ENCODE measurements at regions not wholly inside any gene's neighbourhood (a gene's known extent, or its start where the extent isn't known, plus 50 kb on each side); places are given as distances from the start of the nearest gene placed in this dataset.

GRCh38 chr14:76644855-76645518 lies 116.3 kb upstream of the VASH1 start:
- peak; percentile 10 for TF ChIP-seq CTCF (IDR thresholded peaks at IDR 0.05)
- Histone ChIP-seq H4K20me1 (ENCODE audit: insufficient read depth, low read length) (no peaks in the 10 kb centered on the region), H3K4me3 (replicated peaks in 1 of 3; ENCODE audit: low read depth in 2 of 3, low read length in 3 of 3) (no peak overlapping the region), H3K36me3 (replicated peaks in 1 of 2; ENCODE audit: control insufficient read depth in 1 of 2, insufficient read depth in 2 of 2, low read length in 2 of 2) (no peaks in the 10 kb centered on the region), H3K9ac (ENCODE audit: insufficient read depth, low read length, poor library complexity, severe bottlenecking) (no peak overlapping the region), H3K9me3 (replicated peaks in 1 of 2; ENCODE audit: control insufficient read depth in 1 of 2, insufficient read depth in 1 of 2, low read length in 2 of 2) (no peaks in the 10 kb centered on the region), H2AFZ (ENCODE audit: insufficient read depth, low read depth, low read length, poor library complexity, severe bottlenecking) (no peak overlapping the region), H3K79me2 (ENCODE audit: insufficient read depth, low read length) (no peaks in the 10 kb centered on the region), H3K27ac (ENCODE audit: low read depth in 1 of 2, low read length in 2 of 2) (no peak overlapping the region), H3K27me3 (ENCODE audit: control insufficient read depth in 2 of 2, insufficient read depth in 2 of 2, low read length in 2 of 2) (no peaks in the 10 kb centered on the region), H3K4me2 (replicated peaks; ENCODE audit: extremely low read depth, low read length, poor library complexity, severe bottlenecking) (no peak overlapping the region), H3K4me1 (ENCODE audit: control insufficient read depth in 1 of 2, insufficient read depth in 2 of 2, low read length in 2 of 2) (no peaks in the 10 kb centered on the region)
- Mint-ChIP-seq H3K27ac (no peak overlapping the region), H3K9me3 (no peaks in the 10 kb centered on the region), H3K4me1 (no peaks in the 10 kb centered on the region), H3K4me3 (no peak overlapping the region), H3K36me3 (no peaks in the 10 kb centered on the region), H3K27me3 (ENCODE audit: low read depth in 3 of 3) (peaks cover 8 to 12% (median 11%) of the 10 kb centered on the region in 3 donors)
- intact Hi-C loops (cut with micrococcal nuclease), result loop anchor here (5.0 kb wide), 1 partner anchor 593 kb away; no protein-coding TSS in a partner anchor
- DNase-seq, result no peak
- WGBS (ENCODE audit: insufficient coverage), result 23% methylated on average over 9 of the region's 13 CpGs

- Histone ChIP-seq H3K9ac (ENCODE audit: insufficient read depth, low read length, poor library complexity, severe bottlenecking) (no peak overlapping the region), H3K36me3 (replicated peaks in 1 of 2; ENCODE audit: control insufficient read depth in 1 of 2, insufficient read depth in 2 of 2, low read length in 2 of 2) (no peaks in the 10 kb centered on the region), H3K79me2 (ENCODE audit: insufficient read depth, low read length) (no peaks in the 10 kb centered on the region), H3K27ac (ENCODE audit: low read depth in 1 of 2, low read length in 2 of 2) (no peak overlapping the region), H3K4me2 (replicated peaks; ENCODE audit: extremely low read depth, low read length, poor library complexity, severe bottlenecking) (no peak overlapping the region), H3K4me3 (replicated peaks in 1 of 3; ENCODE audit: low read depth in 2 of 3, low read length in 3 of 3) (no peak overlapping the region), H3K9me3 (replicated peaks in 1 of 2; ENCODE audit: control insufficient read depth in 1 of 2, insufficient read depth in 1 of 2, low read length in 2 of 2) (no peaks in the 10 kb centered on the region), H2AFZ (ENCODE audit: insufficient read depth, low read depth, low read length, poor library complexity, severe bottlenecking) (no peak overlapping the region), H4K20me1 (ENCODE audit: insufficient read depth, low read length) (no peaks in the 10 kb centered on the region), H3K4me1 (ENCODE audit: control insufficient read depth in 1 of 2, insufficient read depth in 2 of 2, low read length in 2 of 2) (no peaks in the 10 kb centered on the region), H3K27me3 (ENCODE audit: control insufficient read depth in 2 of 2, insufficient read depth in 2 of 2, low read length in 2 of 2) (no peaks in the 10 kb centered on the region)
- no peak overlapping the region for H3K27ac Mint-ChIP-seq
- H3K9me3 Mint-ChIP-seq, result no peaks in the 10 kb centered on the region
- no peaks in the 10 kb centered on the region for H3K4me1 Mint-ChIP-seq
- H3K4me3 Mint-ChIP-seq, result no peak overlapping the region
- DNase-seq, result peak; percentile 3 to 37 (median 35)
- TF ChIP-seq CTCF (IDR thresholded peaks at IDR 0.05), result peak; percentile 84
- H3K36me3 Mint-ChIP-seq, result no peaks in the 10 kb centered on the region
- intact Hi-C loops (cut with micrococcal nuclease), result loop anchor here (5.0 kb wide), 1 partner anchor 595 kb away; no protein-coding TSS in a partner anchor
- WGBS (ENCODE audit: insufficient coverage), result 40% methylated on average over 2 of the region's 7 CpGs
- H3K27me3 Mint-ChIP-seq (ENCODE audit: low read depth in 3 of 3), result peaks cover 4 to 10% (median 5%) of the 10 kb centered on the region in 3 donors
Measured at GRCh38 chr14:76647697-76648298, 113.5 kb upstream of the VASH1 start.
